PC-3 (cell line): ENCODE measurements at regions not wholly inside any gene's neighbourhood (a gene's known extent, or its start where the extent isn't known, plus 50 kb on each side); places are given as distances from the start of the nearest gene placed in this dataset.

Experiments used
- ATAC-seq: fragments of 200-7000 bp; cut with Tn5 transposase; 2 replicates; pipeline ENCODE4 v1.9.1; 2020; ENCODE audit warnings: mild to moderate bottlenecking, moderate library complexity
- BruUV-seq: library from RNA; stranded (reverse); fragments of 400-500 nt; replicated peaks from 2 replicates; lab custom pipeline; 2021; lab: Mats Ljungman, UMichigan
- CTCF ChIA-PET: fragments of 300-600 bp; sonication (Branson Sonifier 250); formaldehyde crosslinking; loops from one replicate; lab custom pipeline; 2022; ENCODE audit warnings: antibody characterized with exemption; lab: Charles Lee
- POLR2A ChIA-PET: fragments of 300-600 bp; sonication (Branson Sonifier 250); formaldehyde crosslinking; loops from one replicate; lab custom pipeline; 2022; ENCODE audit warnings: antibody characterized with exemption; ENCODE audit not compliant: unreplicated experiment; lab: Charles Lee
- DNase-seq: peaks from one replicate; pipeline ENCODE4 v3.0.0-alpha.2; 2015
- H2AFZ ChIP-seq: fragments of 300-600 bp; sonication (generic); 2 replicates; pipeline ENCODE4 v1.6.0; 2016; ENCODE audit warnings: antibody characterized with exemption, low read length
- H3F3A ChIP-seq: fragments of 300-600 bp; sonication (generic); one replicate; pipeline ENCODE4 v1.6.0; 2017; ENCODE audit warnings: antibody characterized with exemption, low read length, control low read depth, mild to moderate bottlenecking; ENCODE audit not compliant: unreplicated experiment
- H3K27ac ChIP-seq: fragments of 300-600 bp; sonication (generic); 2 replicates; pipeline ENCODE4 v1.5.1; 2016; ENCODE audit warnings: mild to moderate bottlenecking, low read length
- H3K27me3 ChIP-seq: fragments of 300-600 bp; sonication (generic); 2 replicates; pipeline ENCODE4 v1.6.1; 2016; ENCODE audit warnings: low read length, mixed read lengths
- H3K36me3 ChIP-seq: fragments of 300-600 bp; sonication (generic); 2 replicates; pipeline ENCODE4 v1.6.1; 2016; ENCODE audit warnings: low read depth, mixed run types, low read length, mixed read lengths
- H3K4me1 ChIP-seq: fragments of 300-600 bp; sonication (generic); 2 replicates; pipeline ENCODE4 v1.5.1; 2016; ENCODE audit warnings: low read length; ENCODE audit not compliant: insufficient read depth
- H3K4me2 ChIP-seq: fragments of 300-600 bp; sonication (generic); 2 replicates; pipeline ENCODE4 v1.6.0; 2016; ENCODE audit warnings: low read length
- H3K4me3 ChIP-seq: fragments of 300-600 bp; sonication (generic); 2 replicates; pipeline ENCODE4 v1.5.1; 2016; ENCODE audit warnings: mild to moderate bottlenecking, low read length, mixed read lengths
- H3K79me2 ChIP-seq: fragments of 300-600 bp; sonication (generic); 2 replicates; pipeline ENCODE4 v1.6.1; 2017; ENCODE audit warnings: low read length, mixed read lengths
- H3K9ac ChIP-seq: fragments of 300-600 bp; sonication (generic); 2 replicates; pipeline ENCODE4 v1.6.0; 2016; ENCODE audit warnings: mild to moderate bottlenecking, low read length
- H3K9me2 ChIP-seq: fragments of 300-600 bp; sonication (generic); replicated peaks from 2 replicates; pipeline ENCODE4 v1.6.1; 2016; ENCODE audit warnings: mixed run types, low read length, mixed read lengths
- H3K9me3 ChIP-seq: fragments of 300-600 bp; sonication (generic); 2 replicates; pipeline ENCODE4 v1.6.1; 2016; ENCODE audit warnings: low read length, mixed read lengths
- H4K20me1 ChIP-seq: fragments of 300-600 bp; sonication (generic); 2 replicates; pipeline ENCODE4 v1.6.1; 2016; ENCODE audit warnings: low read length, mixed read lengths
- CTCF ChIP-seq: fragments of 300-600 bp; sonication (generic); conservative IDR thresholded peaks from 2 replicates; pipeline ENCODE4 v1.5.1; 2017; ENCODE audit warnings: antibody characterized with exemption, low read depth, mild to moderate bottlenecking, low read length
- EZH2 ChIP-seq: fragments of 300-600 bp; sonication (generic); IDR thresholded peaks from one replicate; pipeline ENCODE4 v1.6.1; 2017; ENCODE audit warnings: antibody characterized with exemption, mild to moderate bottlenecking, low read length; ENCODE audit not compliant: unreplicated experiment
- EZH2phosphoT487 ChIP-seq: fragments of 300-600 bp; sonication (generic); IDR thresholded peaks from 2 replicates; pipeline ENCODE4 v1.6.1; 2018; ENCODE audit warnings: mild to moderate bottlenecking, antibody characterized with exemption, low read length, borderline replicate concordance
- intact Hi-C: fragments of 100-400 bp; cut with micrococcal nuclease; formaldehyde crosslinking; loops from 2 replicates; pipeline ENCODE4 v1.9.0; 2023

- Histone ChIP-seq H3K9ac (no peak overlapping the region), H3K27me3 (peaks cover 5% of the 10 kb centered on the region; the same call in 1 of the 2 replicates), H3K4me1 (no peaks in the 10 kb centered on the region), H3K36me3 (no peaks in the 10 kb centered on the region), H2AFZ (no peak overlapping the region), H3K9me3 (no peaks in the 10 kb centered on the region), H3K9me2 (no peaks in the 10 kb centered on the region), H3K27ac (no peak overlapping the region), H3F3A (no peaks in the 10 kb centered on the region), H4K20me1 (no peaks in the 10 kb centered on the region), H3K79me2 (no peaks in the 10 kb centered on the region), H3K4me3 (no peak overlapping the region), H3K4me2 (no peak overlapping the region)
- ChIA-PET CTCF (no interaction called here), POLR2A (no interaction called here)
- no peak for TF ChIP-seq EZH2
- TF ChIP-seq CTCF, result no peak
- no peak for TF ChIP-seq EZH2phosphoT487
- ATAC-seq, result no peak
- intact Hi-C loops, result no loop called here
- no TSS peak for BruUV-seq
- no peak for DNase-seq
Measured at GRCh38 chr13:38498271-38498670, 148.6 kb downstream of the UFM1 start.

DNA sequence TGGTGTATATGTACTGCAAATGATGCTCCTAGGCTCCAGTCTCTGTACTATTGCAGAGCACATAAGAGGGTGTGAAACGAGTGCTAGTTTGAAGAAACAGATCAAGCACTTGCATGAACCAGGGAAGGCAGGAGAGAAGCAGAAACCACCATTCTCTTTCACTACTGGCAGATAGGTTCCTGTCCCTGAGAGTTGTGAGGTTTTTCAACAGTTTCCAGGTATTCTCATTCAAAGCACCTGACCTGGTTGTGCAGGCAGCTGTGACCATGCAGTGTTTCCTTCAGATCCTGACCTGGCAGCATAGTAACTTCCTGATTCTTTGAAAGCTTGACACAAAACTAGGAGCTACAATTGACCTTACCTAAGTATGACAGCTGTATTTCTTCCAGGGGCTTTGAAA is 164.9 kb downstream of the UFM1 start:
- H2AFZ ChIP-seq, result no peak overlapping the region
- no peaks in the 10 kb centered on the region for H3F3A ChIP-seq
- DNase-seq (no peak), ATAC-seq (no peak)
- H3K9me2 ChIP-seq, result no peaks in the 10 kb centered on the region
- H3K4me2 ChIP-seq, result no peak overlapping the region
- POLR2A ChIA-PET, result no interaction called here
- H3K9ac ChIP-seq, result no peak overlapping the region
- CTCF ChIA-PET, result no interaction called here
- intact Hi-C loops, result no loop called here
- no peaks in the 10 kb centered on the region for H3K4me1 ChIP-seq
- peaks cover 36% of the 10 kb centered on the region for H3K27me3 ChIP-seq
- no peaks in the 10 kb centered on the region for H3K79me2 ChIP-seq
- no peaks in the 10 kb centered on the region for H3K36me3 ChIP-seq
- H3K4me3 ChIP-seq, result no peak overlapping the region
- H3K9me3 ChIP-seq, result no peaks in the 10 kb centered on the region
- no peaks in the 10 kb centered on the region for H4K20me1 ChIP-seq
- BruUV-seq, result no TSS peak
- H3K27ac ChIP-seq, result no peak overlapping the region
- TF ChIP-seq CTCF, result no peak
- no peak for TF ChIP-seq EZH2
- TF ChIP-seq EZH2phosphoT487, result no peak

GRCh38 chr13:38518328-38518727 is 168.5 kb upstream of the FREM2 start:
- no peaks in the 10 kb centered on the region for H3K36me3 ChIP-seq
- no peaks in the 10 kb centered on the region for H3F3A ChIP-seq
- no peak overlapping the region for H3K9ac ChIP-seq
- no peak overlapping the region for H3K4me2 ChIP-seq
- TF ChIP-seq EZH2phosphoT487, result no peak
- TF ChIP-seq EZH2, result no peak
- TF ChIP-seq CTCF, result no peak
- CTCF ChIA-PET, result no interaction called here
- H3K27me3 ChIP-seq, result peaks cover 40% of the 10 kb centered on the region
- no peak overlapping the region for H3K4me3 ChIP-seq
- H3K4me1 ChIP-seq, result no peaks in the 10 kb centered on the region
- BruUV-seq, result no TSS peak
- H3K9me3 ChIP-seq, result no peaks in the 10 kb centered on the region
- no peak overlapping the region for H3K27ac ChIP-seq
- no peaks in the 10 kb centered on the region for H3K9me2 ChIP-seq
- no peaks in the 10 kb centered on the region for H4K20me1 ChIP-seq
- DNase-seq, result no peak
- intact Hi-C loops, result no loop called here
- no peak overlapping the region for H2AFZ ChIP-seq
- no peak for ATAC-seq
- POLR2A ChIA-PET, result no interaction called here
- no peaks in the 10 kb centered on the region for H3K79me2 ChIP-seq
